ENCODE measurements at regions not wholly inside any gene's neighbourhood (a gene's known extent, or its start where the extent isn't known, plus 50 kb on each side); places are given as distances from the start of the nearest gene placed in this dataset.

DNA sequence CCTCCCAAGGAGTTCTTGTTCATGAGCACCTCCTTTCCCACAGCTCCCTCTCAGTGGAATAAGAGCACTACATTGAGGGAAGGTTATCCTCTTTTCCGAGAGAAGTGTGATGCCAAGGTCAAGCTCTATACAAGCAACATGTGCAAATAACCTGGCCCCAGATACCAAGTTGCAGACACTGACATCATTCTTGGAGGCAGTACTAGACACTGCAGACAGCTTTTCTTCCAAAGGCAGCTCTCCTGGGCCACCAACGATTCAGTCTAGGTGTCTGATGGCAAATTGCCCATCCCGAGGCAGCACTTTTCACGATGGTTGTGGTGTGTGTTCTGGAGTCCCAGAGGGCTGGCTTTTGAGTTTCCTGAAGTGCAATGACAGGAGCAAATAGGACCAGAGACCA, 384.9 kb downstream of the TLL1 start:
- Histone ChIP-seq H3K27me3 (ENCODE audit: low read depth) (no peaks in the 10 kb centered on the region), H3K4me1 (no peaks in the 10 kb centered on the region), H3K27ac (replicated peaks) (no peak overlapping the region), H3K4me3 (no peak overlapping the region), H3K9me3 (replicated peaks) (no peaks in the 10 kb centered on the region), H3K36me3 (no peaks in the 10 kb centered on the region)
- intact Hi-C loops (cut with micrococcal nuclease), result no loop called here
- no peak for DNase-seq
- TF ChIP-seq, protein P1, sequence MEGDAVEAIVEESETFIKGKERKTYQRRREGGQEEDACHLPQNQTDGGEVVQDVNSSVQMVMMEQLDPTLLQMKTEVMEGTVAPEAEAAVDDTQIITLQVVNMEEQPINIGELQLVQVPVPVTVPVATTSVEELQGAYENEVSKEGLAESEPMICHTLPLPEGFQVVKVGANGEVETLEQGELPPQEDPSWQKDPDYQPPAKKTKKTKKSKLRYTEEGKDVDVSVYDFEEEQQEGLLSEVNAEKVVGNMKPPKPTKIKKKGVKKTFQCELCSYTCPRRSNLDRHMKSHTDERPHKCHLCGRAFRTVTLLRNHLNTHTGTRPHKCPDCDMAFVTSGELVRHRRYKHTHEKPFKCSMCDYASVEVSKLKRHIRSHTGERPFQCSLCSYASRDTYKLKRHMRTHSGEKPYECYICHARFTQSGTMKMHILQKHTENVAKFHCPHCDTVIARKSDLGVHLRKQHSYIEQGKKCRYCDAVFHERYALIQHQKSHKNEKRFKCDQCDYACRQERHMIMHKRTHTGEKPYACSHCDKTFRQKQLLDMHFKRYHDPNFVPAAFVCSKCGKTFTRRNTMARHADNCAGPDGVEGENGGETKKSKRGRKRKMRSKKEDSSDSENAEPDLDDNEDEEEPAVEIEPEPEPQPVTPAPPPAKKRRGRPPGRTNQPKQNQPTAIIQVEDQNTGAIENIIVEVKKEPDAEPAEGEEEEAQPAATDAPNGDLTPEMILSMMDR (IDR thresholded peaks at IDR 0.05; ENCODE audit: borderline replicate concordance), result no peak

DNA sequence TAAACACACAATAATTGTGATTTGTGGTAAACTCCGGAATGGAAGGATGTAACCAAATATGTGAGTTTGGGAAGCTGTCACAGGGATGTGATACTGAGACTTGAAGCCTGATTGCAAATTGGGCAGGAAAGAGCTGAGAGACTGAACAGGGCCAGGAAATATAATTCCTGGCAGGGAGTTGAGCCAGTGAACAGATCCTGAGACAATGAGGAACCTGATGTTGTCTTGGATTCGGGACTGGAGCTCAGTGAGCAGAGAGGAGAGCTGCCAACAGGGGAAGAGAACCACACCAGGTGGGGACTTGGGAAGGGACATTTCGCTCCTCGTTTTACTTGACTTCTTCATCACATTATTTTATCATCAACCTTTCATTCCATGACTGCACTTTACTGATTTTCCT, 386.0 kb downstream of the TLL1 start:
- H3K27ac ChIP-seq (replicated peaks), result no peak overlapping the region
- no peak for DNase-seq
- TF ChIP-seq, protein P1 (IDR thresholded peaks at IDR 0.05; ENCODE audit: borderline replicate concordance), result no peak
- no peaks in the 10 kb centered on the region for H3K4me1 ChIP-seq
- no peak overlapping the region for H3K4me3 ChIP-seq
- intact Hi-C loops (cut with micrococcal nuclease), result no loop called here
- no peaks in the 10 kb centered on the region for H3K9me3 ChIP-seq (replicated peaks)
- no peaks in the 10 kb centered on the region for H3K27me3 ChIP-seq (ENCODE audit: low read depth)
- H3K36me3 ChIP-seq, result no peaks in the 10 kb centered on the region

DNA sequence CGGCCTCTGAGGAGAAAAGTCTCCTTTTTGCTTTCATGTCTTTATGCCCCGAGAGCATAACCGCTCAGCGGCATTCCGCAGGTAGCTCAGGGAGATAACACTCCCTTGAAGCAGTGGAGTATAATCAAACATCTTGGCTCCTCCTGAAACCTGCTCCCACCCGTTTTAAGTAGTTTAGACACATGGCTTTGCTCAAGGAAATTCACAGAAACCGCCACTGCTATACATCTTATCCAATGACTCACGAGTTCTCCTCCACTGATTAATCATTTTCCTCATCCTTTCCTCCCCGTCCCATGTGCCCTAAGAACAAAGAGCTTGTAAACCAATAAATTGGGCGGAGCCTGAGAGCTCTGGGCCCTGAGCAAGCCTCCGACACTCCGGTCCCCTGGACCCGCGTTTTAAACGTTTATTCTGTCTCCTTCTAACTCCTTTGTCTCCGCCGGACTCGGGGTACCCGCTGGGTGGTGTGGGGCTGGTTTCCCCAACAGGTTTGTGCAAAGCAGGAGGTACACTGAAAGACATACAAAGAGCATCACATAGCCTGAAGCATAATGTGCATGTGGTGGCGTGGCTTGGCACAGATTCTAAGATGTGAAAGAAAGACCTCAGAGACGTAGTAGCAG, 401.2 kb downstream of the TLL1 start:
- H3K36me3 ChIP-seq, result no peaks in the 10 kb centered on the region
- intact Hi-C loops (cut with micrococcal nuclease), result no loop called here
- TF ChIP-seq, protein P1 (IDR thresholded peaks at IDR 0.05; ENCODE audit: borderline replicate concordance), result no peak
- no peak overlapping the region for H3K27ac ChIP-seq (replicated peaks)
- H3K4me3 ChIP-seq, result no peak overlapping the region
- no peak for DNase-seq
- H3K9me3 ChIP-seq (replicated peaks), result no peaks in the 10 kb centered on the region
- H3K4me1 ChIP-seq, result no peaks in the 10 kb centered on the region
- H3K27me3 ChIP-seq (ENCODE audit: low read depth), result no peaks in the 10 kb centered on the region

DNA sequence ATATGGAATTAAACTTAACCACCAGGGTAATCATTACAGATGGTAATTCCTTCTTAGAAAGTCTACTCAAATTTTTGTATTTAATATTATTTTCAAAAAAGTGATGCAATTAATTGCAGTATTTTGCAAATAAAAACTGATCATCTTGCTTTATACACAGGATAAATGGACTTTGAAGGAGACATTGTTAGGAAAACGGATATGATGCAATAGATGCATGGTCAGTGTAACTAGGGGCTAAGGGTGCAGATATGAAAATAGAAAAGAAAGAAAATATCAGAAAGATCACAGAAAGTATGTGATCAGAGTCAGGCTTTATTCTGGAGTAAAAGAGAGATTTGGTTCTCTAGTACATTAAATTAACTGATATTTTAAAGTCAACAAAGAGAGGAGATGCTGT, 401.7 kb downstream of the TLL1 start:
- TF ChIP-seq, protein P1 (IDR thresholded peaks at IDR 0.05; ENCODE audit: borderline replicate concordance), result no peak
- Histone ChIP-seq H3K27ac (replicated peaks) (no peak overlapping the region), H3K4me1 (no peaks in the 10 kb centered on the region), H3K36me3 (no peaks in the 10 kb centered on the region), H3K4me3 (no peak overlapping the region), H3K27me3 (ENCODE audit: low read depth) (no peaks in the 10 kb centered on the region), H3K9me3 (replicated peaks) (no peaks in the 10 kb centered on the region)
- no peak for DNase-seq
- intact Hi-C loops (cut with micrococcal nuclease), result no loop called here

DNA sequence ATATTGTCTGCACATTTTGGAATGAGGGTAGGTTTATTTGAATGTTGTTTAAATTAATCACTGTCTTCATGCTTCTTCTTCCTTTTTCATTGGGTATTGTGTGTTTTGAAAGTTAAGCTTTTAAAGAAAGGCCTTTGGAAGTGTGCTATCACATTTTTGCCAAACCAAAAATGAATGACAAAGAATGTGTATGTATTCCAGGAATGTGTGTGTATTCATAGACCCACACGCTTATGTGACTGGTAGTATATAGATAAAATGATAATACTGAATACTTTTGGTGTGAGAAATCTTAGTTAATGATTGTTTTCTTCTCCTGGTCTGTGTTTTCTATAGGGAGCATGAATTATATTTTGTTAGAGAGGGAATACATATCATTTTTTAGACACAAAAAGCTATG, 404.4 kb downstream of the TLL1 start:
- H3K4me1 ChIP-seq, result no peaks in the 10 kb centered on the region
- TF ChIP-seq, protein P1 (IDR thresholded peaks at IDR 0.05; ENCODE audit: borderline replicate concordance), result no peak
- no peaks in the 10 kb centered on the region for H3K9me3 ChIP-seq (replicated peaks)
- H3K36me3 ChIP-seq, result no peaks in the 10 kb centered on the region
- DNase-seq, result no peak
- H3K27me3 ChIP-seq (ENCODE audit: low read depth), result no peaks in the 10 kb centered on the region
- no peak overlapping the region for H3K4me3 ChIP-seq
- no peak overlapping the region for H3K27ac ChIP-seq (replicated peaks)
- intact Hi-C loops (cut with micrococcal nuclease), result no loop called here
